Gastrocnemius medialis (tissue), 4 donors: ENCODE measurements at regions not wholly inside any gene's neighbourhood (a gene's known extent, or its start where the extent isn't known, plus 50 kb on each side); places are given as distances from the start of the nearest gene placed in this dataset.

Source experiments
- CTCF ChIP-seq, 5 experiments: fragments of 450-650 bp in 3 of 5; fragments of 200-600 bp in 2 of 5; sonication (generic) in 2 of 5; IDR thresholded peaks in 4 of 5; conservative IDR thresholded peaks in 1 of 5; 1 replicate in 4 of 5; 2 replicates in 1 of 5; pipeline ENCODE4 v1.5.1; 2016 to 2019; ENCODE audit warnings: antibody characterized with exemption in 5 of 5, mild to moderate bottlenecking in 3 of 5, moderate library complexity in 3 of 5
- POLR2A ChIP-seq, 2 donors: fragments of 450-650 bp; IDR thresholded peaks; one replicate each; pipeline ENCODE4 v1.6.1; 2017; ENCODE audit warnings: antibody characterized with exemption in 2 of 2, mild to moderate bottlenecking in 2 of 2, moderate library complexity in 2 of 2

GRCh38 chr2:160892204-160892603, 268.0 kb upstream of the TANK start:
- TF ChIP-seq CTCF (IDR thresholded peaks at IDR 0.05 in 4 of 5, conservative IDR thresholded peaks at IDR 0.05 in 1 of 5) (no peak), POLR2A (IDR thresholded peaks at IDR 0.05) (no peak)
